GM23248 (cell line): ENCODE measurements at regions not wholly inside any gene's neighbourhood (a gene's known extent, or its start where the extent isn't known, plus 50 kb on each side); places are given as distances from the start of the nearest gene placed in this dataset.

ENCODE experiments used
- DNase-seq: peaks from one replicate; pipeline ENCODE4 v3.0.0-alpha.2; 2015
- H2AFZ ChIP-seq: fragments of 200-600 bp; sonication (generic); 2 replicates; pipeline ENCODE4 v1.6.1; 2016; ENCODE audit warnings: antibody characterized with exemption
- H3F3A ChIP-seq: fragments of 200-600 bp; sonication (generic); 2 replicates; pipeline ENCODE4 v1.6.1; 2016; ENCODE audit warnings: mild to moderate bottlenecking, antibody characterized with exemption, mixed run types; ENCODE audit not compliant: insufficient read depth
- H3K27ac ChIP-seq: fragments of 200-600 bp; sonication (generic); 2 replicates; pipeline ENCODE4 v1.5.1; 2016; ENCODE audit warnings: mild to moderate bottlenecking
- H3K27me3 ChIP-seq: fragments of 200-600 bp; sonication (generic); replicated peaks from 2 replicates; pipeline ENCODE4 v1.6.1; 2016; ENCODE audit warnings: mild to moderate bottlenecking; ENCODE audit not compliant: insufficient read depth
- H3K36me3 ChIP-seq: fragments of 200-600 bp; sonication (generic); 2 replicates; pipeline ENCODE4 v1.6.1; 2016; ENCODE audit warnings: low read depth, mild to moderate bottlenecking
- H3K4me1 ChIP-seq: fragments of 200-600 bp; sonication (generic); 2 replicates; pipeline ENCODE4 v1.6.1; 2016; ENCODE audit warnings: mild to moderate bottlenecking; ENCODE audit not compliant: insufficient read depth
- H3K4me2 ChIP-seq: fragments of 200-600 bp; sonication (generic); one replicate; pipeline ENCODE4 v1.6.1; 2016; ENCODE audit warnings: mild to moderate bottlenecking; ENCODE audit not compliant: unreplicated experiment
- H3K4me3 ChIP-seq: fragments of 200-600 bp; sonication (generic); 2 replicates; pipeline ENCODE4 v1.5.1; 2016; ENCODE audit warnings: mild to moderate bottlenecking
- H3K79me2 ChIP-seq: fragments of 200-600 bp; sonication (generic); 2 replicates; pipeline ENCODE4 v1.6.1; 2016; ENCODE audit warnings: mild to moderate bottlenecking; ENCODE audit not compliant: insufficient read depth
- H3K9ac ChIP-seq: fragments of 200-600 bp; sonication (generic); 2 replicates; pipeline ENCODE4 v1.6.1; 2016; ENCODE audit warnings: mild to moderate bottlenecking
- H3K9me2 ChIP-seq: fragments of 200-600 bp; sonication (generic); 2 replicates; pipeline ENCODE4 v1.6.1; 2016; ENCODE audit warnings: mixed run types, mild to moderate bottlenecking, moderate library complexity; ENCODE audit not compliant: insufficient read depth
- H3K9me3 ChIP-seq: fragments of 200-600 bp; sonication (generic); one replicate; pipeline ENCODE4 v1.6.1; 2017; ENCODE audit warnings: low read depth
- H4K20me1 ChIP-seq: fragments of 200-600 bp; sonication (generic); 2 replicates; pipeline ENCODE4 v1.6.0; 2016; ENCODE audit not compliant: insufficient read depth
- EZH2 ChIP-seq: fragments of 200-600 bp; sonication (generic); IDR thresholded peaks from 2 replicates; pipeline ENCODE4 v1.6.1; 2018; ENCODE audit warnings: antibody characterized with exemption, mild to moderate bottlenecking; ENCODE audit not compliant: insufficient read depth, poor library complexity, severe bottlenecking
- EZH2phosphoT487 ChIP-seq: fragments of 200-600 bp; sonication (generic); IDR thresholded peaks from 2 replicates; pipeline ENCODE4 v1.6.1; 2018; ENCODE audit warnings: antibody characterized with exemption, moderate library complexity, mild to moderate bottlenecking, low read depth; ENCODE audit not compliant: insufficient read depth
- WGBS, 2 experiments: methylation state at CpG; one replicate each; pipeline ENCODE4 v1.1.6; 2015 to 2017; ENCODE audit warnings: low lambda C conversion rate in 2 of 2, low coverage in 1 of 2; ENCODE audit errors: missing lambda C conversion rate in 2 of 2; 5-methylcytosine and 5-hydroxymethylcytosine counted together
- in situ Hi-C: fragments of 300-500 bp; cut with MboI; formaldehyde crosslinking; loops from 2 replicates; pipeline ENCODE4 v1.15.0; 2020

- no peaks in the 10 kb centered on the region for H4K20me1 ChIP-seq
- no peak overlapping the region for H2AFZ ChIP-seq
- no peaks in the 10 kb centered on the region for H3K9me2 ChIP-seq
- WGBS, 2 experiments = 79 to 85% methylated on average over 12 of the region's 12 CpGs
- H3K27me3 ChIP-seq = no peaks in the 10 kb centered on the region
- no peaks in the 10 kb centered on the region for H3K79me2 ChIP-seq
- no peak for DNase-seq
- no peak overlapping the region for H3K27ac ChIP-seq
- H3F3A ChIP-seq = no peaks in the 10 kb centered on the region
- no peaks in the 10 kb centered on the region for H3K9me3 ChIP-seq
- no peak overlapping the region for H3K4me3 ChIP-seq
- no peak overlapping the region for H3K9ac ChIP-seq
- TF ChIP-seq EZH2phosphoT487 (no peak), EZH2 (no peak)
- H3K36me3 ChIP-seq = no peaks in the 10 kb centered on the region
- H3K4me2 ChIP-seq = no peak overlapping the region
- in situ Hi-C loops = no loop called here
- H3K4me1 ChIP-seq = peaks cover 2% of the 10 kb centered on the region; the same call in 1 of the 2 replicates
Observed at GRCh38 chr6:43887340-43887858, 117.4 kb downstream of the VEGFA start.

- H3K4me2 ChIP-seq = no peak overlapping the region
- no peaks in the 10 kb centered on the region for H3K9me3 ChIP-seq
- H3K4me3 ChIP-seq = no peak overlapping the region
- H3K27me3 ChIP-seq = no peaks in the 10 kb centered on the region
- H2AFZ ChIP-seq = no peak overlapping the region
- in situ Hi-C loops = no loop called here
- DNase-seq = no peak
- no peak for TF ChIP-seq EZH2
- TF ChIP-seq EZH2phosphoT487 = no peak
- no peaks in the 10 kb centered on the region for H3K9me2 ChIP-seq
- no peaks in the 10 kb centered on the region for H4K20me1 ChIP-seq
- no peaks in the 10 kb centered on the region for H3K79me2 ChIP-seq
- no peaks in the 10 kb centered on the region for H3F3A ChIP-seq
- WGBS, 2 experiments = 92% methylated on average over 7 of the region's 7 CpGs
- H3K36me3 ChIP-seq = no peaks in the 10 kb centered on the region
- no peaks in the 10 kb centered on the region for H3K4me1 ChIP-seq
- no peak overlapping the region for H3K27ac ChIP-seq
- H3K9ac ChIP-seq = no peak overlapping the region
Observed at GRCh38 chr6:43886717-43887339, 116.8 kb downstream of the VEGFA start.

DNA sequence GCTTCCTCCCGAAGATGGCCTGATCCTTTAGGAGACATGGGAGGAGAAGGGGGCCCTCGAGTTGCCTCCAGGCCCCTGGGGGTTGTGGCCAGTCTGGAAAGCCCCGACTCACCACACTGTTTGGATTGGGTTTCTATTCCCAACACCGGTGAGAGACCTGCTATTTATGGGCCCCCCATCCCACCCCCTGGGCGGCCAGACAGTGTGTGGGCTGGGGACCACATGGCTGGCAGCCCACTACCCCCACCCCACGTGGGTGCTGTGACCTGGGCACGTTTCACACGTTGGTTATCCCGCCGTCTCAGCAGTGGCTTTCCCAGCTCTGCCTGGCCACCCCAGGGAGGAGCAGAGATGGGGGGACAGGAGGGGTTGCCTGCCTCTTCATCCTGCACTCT, 116.1 kb downstream of the VEGFA start:
- no peaks in the 10 kb centered on the region for H3K79me2 ChIP-seq
- no peak overlapping the region for H3K27ac ChIP-seq
- DNase-seq = no peak
- H3F3A ChIP-seq = no peaks in the 10 kb centered on the region
- no peak overlapping the region for H3K4me3 ChIP-seq
- H2AFZ ChIP-seq = no peak overlapping the region
- H4K20me1 ChIP-seq = no peaks in the 10 kb centered on the region
- no peaks in the 10 kb centered on the region for H3K27me3 ChIP-seq
- no peak overlapping the region for H3K9ac ChIP-seq
- in situ Hi-C loops = no loop called here
- H3K36me3 ChIP-seq = no peaks in the 10 kb centered on the region
- no peaks in the 10 kb centered on the region for H3K9me3 ChIP-seq
- H3K4me1 ChIP-seq = no peaks in the 10 kb centered on the region
- TF ChIP-seq EZH2 (no peak), EZH2phosphoT487 (no peak)
- no peaks in the 10 kb centered on the region for H3K9me2 ChIP-seq
- no peak overlapping the region for H3K4me2 ChIP-seq
- 58 to 65% methylated on average over 7 to 10 of the region's 10 CpGs for WGBS, 2 experiments

DNA sequence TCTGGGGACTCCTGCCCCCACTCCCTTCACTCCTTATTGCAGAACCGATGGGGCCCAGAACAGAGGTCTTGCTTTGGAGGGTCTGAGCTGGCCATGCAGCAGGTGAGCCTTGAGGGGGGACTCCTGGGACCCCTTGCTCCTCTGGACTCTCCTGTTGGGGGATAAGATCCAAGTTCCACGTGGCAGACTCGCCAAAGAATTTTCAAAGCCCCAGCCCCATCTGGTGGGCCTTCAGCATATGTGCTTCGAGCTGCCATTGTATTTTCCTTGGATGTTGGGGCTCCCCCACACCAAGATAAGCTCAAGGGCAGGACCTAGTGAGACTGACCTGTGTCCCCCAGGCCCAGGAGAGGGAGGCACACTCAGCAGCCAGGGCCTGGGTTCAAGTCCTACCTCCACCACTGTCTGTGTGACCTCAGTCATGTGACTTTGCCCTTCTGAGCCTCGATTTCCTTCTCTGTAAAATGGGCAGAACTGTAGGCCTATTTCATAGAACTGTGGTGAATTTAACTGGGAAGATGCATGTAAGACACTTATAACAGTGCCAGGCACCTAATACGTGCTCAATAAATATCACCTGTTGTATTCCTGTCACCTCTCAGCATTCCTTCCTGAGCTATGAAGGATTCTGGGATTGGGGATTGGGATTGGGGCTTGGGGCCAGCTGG, 115.5 kb downstream of the VEGFA start:
- no peak for DNase-seq
- Histone ChIP-seq H3K27me3 (no peaks in the 10 kb centered on the region), H3K36me3 (no peaks in the 10 kb centered on the region), H3F3A (no peaks in the 10 kb centered on the region), H3K4me3 (no peak overlapping the region), H3K4me1 (no peaks in the 10 kb centered on the region), H4K20me1 (no peaks in the 10 kb centered on the region), H3K9me2 (no peaks in the 10 kb centered on the region), H3K79me2 (no peaks in the 10 kb centered on the region), H3K4me2 (no peak overlapping the region), H3K9me3 (no peaks in the 10 kb centered on the region), H3K27ac (no peak overlapping the region), H3K9ac (no peak overlapping the region), H2AFZ (no peak overlapping the region)
- TF ChIP-seq EZH2phosphoT487 = no peak
- TF ChIP-seq EZH2 = no peak
- in situ Hi-C loops = no loop called here
- 85 to 87% methylated on average over 6 of the region's 6 CpGs for WGBS, 2 experiments
